ENCODE measurements at regions not wholly inside any gene's neighbourhood (a gene's known extent, or its start where the extent isn't known, plus 50 kb on each side); places are given as distances from the start of the nearest gene placed in this dataset.
"Not testable (repeated sequence)": the region's sequence is repeated elsewhere in the genome, so short reads cannot be mapped to it uniquely, and the experiment has no call there.

DNA sequence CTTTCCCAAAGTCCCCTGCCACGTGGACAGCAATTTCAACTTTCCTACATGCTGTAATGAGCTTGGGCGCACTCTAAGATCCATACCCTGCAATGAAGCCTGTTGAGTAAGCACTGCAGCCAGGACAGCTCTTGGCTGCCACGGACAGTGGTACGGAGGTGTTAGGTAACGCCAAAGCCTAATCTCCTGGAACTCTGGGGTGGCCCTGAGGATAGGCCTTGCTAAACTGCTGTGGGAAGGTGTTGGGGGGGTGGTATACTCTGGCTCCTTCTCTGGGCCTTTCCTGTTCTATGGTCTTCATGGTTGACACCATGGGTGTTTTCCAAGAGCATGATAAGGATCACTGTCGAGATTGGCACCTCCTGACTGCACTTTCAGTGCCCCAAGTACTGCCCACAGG, 66.4 kb upstream of the PITX1 start:
- TF ChIP-seq, protein P1, sequence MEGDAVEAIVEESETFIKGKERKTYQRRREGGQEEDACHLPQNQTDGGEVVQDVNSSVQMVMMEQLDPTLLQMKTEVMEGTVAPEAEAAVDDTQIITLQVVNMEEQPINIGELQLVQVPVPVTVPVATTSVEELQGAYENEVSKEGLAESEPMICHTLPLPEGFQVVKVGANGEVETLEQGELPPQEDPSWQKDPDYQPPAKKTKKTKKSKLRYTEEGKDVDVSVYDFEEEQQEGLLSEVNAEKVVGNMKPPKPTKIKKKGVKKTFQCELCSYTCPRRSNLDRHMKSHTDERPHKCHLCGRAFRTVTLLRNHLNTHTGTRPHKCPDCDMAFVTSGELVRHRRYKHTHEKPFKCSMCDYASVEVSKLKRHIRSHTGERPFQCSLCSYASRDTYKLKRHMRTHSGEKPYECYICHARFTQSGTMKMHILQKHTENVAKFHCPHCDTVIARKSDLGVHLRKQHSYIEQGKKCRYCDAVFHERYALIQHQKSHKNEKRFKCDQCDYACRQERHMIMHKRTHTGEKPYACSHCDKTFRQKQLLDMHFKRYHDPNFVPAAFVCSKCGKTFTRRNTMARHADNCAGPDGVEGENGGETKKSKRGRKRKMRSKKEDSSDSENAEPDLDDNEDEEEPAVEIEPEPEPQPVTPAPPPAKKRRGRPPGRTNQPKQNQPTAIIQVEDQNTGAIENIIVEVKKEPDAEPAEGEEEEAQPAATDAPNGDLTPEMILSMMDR (IDR thresholded peaks at IDR 0.05; ENCODE audit: low read depth, low read length), result no peak
- H3K4me3 ChIP-seq (ENCODE audit: low read depth, low read length), result no peak overlapping the region

DNA sequence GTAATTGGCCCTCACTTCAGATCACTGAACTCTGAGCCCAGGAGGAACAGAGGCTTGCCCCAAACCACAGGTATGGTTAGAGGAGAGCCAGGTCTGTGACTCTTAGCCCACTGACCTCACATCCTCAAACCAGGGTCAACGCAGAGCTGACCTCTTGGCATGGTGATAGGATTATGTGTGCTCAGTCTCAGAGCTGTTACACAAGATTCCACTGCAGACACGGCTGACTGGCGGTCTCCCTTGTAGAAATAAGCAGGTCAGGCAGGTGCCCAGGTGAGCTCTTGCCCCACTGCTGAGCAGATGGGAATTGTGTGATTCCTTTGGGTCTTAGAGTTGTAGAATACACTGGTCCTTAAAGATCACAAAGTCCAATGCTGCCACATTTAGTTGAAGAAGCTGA, 66.0 kb upstream of the PITX1 start:
- TF ChIP-seq, protein P1 (IDR thresholded peaks at IDR 0.05; ENCODE audit: low read depth, low read length), result no peak
- no peak overlapping the region for H3K4me3 ChIP-seq (ENCODE audit: low read depth, low read length)

DNA sequence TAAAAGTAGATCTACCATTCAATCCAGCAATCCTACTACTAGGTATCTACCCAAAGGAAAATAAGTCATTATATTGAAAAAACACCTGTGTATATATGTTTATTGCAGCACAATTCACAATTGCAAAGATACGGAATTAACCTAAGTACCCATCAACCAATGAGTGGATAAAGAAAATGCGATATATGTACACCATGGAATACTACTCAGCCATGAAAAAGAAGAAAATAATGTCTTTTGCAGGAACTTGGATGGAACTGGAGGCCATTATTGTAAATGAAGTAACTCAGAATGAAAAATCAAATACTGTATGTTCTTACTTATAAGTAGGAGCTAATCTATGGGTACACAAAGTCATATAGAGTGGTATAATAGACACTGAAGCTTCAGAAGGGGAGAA, 63.4 kb upstream of the PITX1 start:
- TF ChIP-seq, protein P1 (IDR thresholded peaks at IDR 0.05; ENCODE audit: low read depth, low read length), result no peak
- H3K4me3 ChIP-seq (ENCODE audit: low read depth, low read length), result no peak overlapping the region

DNA sequence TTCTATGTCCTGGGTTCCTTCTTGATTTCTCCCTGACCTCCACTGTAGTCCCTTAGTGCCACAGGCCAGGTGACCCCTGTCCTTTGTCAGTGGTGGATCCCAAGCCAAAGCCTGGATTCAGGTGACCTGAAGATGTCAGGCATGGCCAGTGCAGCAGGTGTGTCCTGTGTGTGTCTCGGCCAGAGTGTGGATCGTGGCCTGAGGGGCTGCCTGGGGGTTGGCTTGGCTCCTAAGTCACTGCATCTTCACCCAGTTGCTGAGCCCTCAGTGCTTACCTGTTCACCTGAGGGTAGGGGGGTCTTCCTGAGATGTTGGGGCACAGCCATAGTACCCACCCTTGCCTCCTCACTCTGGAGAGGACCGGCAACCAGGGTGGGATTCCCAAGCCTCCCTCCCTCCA, 61.8 kb upstream of the PITX1 start:
- TF ChIP-seq, protein P1 (IDR thresholded peaks at IDR 0.05; ENCODE audit: low read depth, low read length), result no peak
- H3K4me3 ChIP-seq (ENCODE audit: low read depth, low read length), result no peak overlapping the region

DNA sequence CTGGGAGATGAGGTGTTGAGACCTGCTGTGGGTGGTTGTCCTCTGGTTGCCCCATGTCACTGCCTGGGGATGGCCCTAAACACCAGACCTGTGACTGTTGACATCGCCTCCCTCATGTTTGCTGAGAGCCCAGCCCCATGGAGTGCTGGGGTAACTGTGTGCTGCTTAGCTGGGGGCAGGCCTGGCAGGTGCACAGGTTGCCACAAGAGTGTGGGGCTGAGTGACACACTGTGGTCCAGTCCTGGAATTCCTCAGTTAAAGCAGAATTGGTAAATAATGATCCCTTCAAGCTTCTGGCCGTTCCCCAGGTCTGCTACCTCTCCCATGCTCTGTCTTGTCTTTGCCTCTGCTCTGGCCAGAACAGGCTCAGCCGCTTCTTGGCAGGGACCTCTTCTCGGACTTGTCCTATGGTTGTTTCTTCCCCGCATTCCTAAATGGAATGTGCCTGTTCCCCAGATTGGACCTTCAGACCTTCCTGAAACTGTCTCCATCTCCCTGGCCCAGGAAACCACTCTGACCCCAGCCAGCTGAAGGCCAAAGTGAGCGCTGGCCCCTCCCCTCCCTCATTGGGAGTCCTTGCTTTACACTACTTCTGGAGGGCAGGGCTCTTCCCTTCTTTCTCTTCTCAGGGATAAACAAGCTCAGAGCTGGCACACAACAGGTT, 61.2 kb upstream of the PITX1 start:
- no peak overlapping the region for H3K4me3 ChIP-seq (ENCODE audit: low read depth, low read length)
- TF ChIP-seq, protein P1 (IDR thresholded peaks at IDR 0.05; ENCODE audit: low read depth, low read length), result no peak

DNA sequence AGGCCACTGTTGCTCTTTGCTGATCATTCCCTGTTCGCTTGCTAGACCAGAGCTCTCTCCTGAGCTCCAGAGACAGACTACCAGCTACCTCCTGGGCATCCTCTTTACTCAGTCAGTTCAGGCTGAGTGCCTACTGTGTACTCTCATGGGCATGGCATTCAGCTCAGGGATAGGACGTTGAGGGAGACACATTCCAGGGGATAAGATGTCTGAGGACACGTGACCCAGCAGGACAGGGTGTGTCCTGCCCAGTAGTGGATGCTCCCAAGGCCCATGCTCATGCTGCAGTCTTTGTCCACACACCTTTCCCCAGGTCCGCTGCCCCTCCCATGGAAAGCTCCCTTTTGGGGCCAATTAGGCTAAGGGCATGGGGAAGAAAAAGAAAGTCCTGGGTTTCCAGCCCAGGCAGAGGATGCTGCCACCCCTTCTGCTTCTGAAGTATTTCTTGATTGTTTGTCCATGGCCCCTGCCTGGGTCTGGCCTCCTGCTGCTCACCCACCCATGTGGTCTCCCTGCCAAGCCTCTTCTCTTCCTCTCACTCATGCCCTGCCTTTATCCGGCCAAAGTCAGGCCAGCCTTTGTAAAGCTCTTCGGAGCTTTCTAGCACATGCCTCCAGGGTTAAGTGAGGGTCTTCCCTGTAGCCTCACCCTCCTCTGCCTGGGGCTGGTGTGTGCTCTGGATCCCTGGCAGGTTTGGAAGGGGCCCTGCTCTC, 60.5 kb upstream of the PITX1 start:
- TF ChIP-seq, protein P1 (IDR thresholded peaks at IDR 0.05; ENCODE audit: low read depth, low read length), result no peak
- no peak overlapping the region for H3K4me3 ChIP-seq (ENCODE audit: low read depth, low read length)

DNA sequence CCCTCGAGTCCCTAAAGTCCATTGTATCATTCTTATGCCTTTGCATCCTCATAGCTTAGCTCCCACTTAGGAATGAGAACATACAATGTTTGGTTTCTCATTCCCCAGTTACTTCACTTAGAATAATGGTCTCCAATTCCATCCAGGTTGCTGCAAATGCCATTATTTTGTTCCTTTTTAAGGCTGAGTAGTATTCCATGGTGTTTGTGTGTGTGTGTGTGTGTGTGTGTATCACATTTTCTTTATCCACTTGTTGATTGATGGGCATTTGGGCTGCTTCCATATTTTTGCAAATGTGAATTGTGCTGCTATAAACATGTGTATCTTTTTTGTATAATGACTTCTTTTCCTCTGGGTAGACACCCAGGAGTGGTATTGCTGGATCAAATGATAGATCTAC, 59.5 kb upstream of the PITX1 start:
- not testable (repeated sequence) for H3K4me3 ChIP-seq (ENCODE audit: low read depth, low read length)

All from WI38 (cell line).